HCT116 (cell line): ENCODE measurements at regions not wholly inside any gene's neighbourhood (a gene's known extent, or its start where the extent isn't known, plus 50 kb on each side); places are given as distances from the start of the nearest gene placed in this dataset.

Experiments
- ATAC-seq: fragments of 200-7000 bp; cut with Tn5 transposase; 2 replicates; pipeline ENCODE4 v1.9.1; 2020; ENCODE audit warnings: mild to moderate bottlenecking, moderate library complexity
- BruUV-seq: library from RNA; stranded (reverse); fragments of 400-500 nt; replicated peaks from 2 replicates; lab custom pipeline; 2021; lab: Mats Ljungman, UMichigan
- CTCF ChIA-PET: fragments of 300-600 bp; sonication (Branson Sonifier 250); formaldehyde crosslinking; loops from one replicate; lab custom pipeline; 2021; ENCODE audit warnings: antibody characterized with exemption; lab: Charles Lee
- POLR2A ChIA-PET: fragments of 300-600, 350-600 bp; sonication (Branson Sonifier 250); formaldehyde crosslinking; loops from one replicate; lab custom pipeline; 2021; ENCODE audit warnings: antibody characterized with exemption; lab: Charles Lee
- RAD21 ChIA-PET, 2 experiments: fragments of 300-600 bp; sonication (Branson Sonifier 250); formaldehyde crosslinking; loops; one replicate each; lab custom pipeline; 2023; ENCODE audit warnings: low total read pairs in 2 of 2; ENCODE audit not compliant: uncharacterized antibody in 2 of 2, unreplicated experiment in 2 of 2, low non-redundant PET in 1 of 2; lab: Charles Lee
- DNase-seq: peaks from one replicate; pipeline ENCODE4 v3.0.0-alpha.2; 2010; ENCODE audit warnings: low read depth, low spot score
- H2AFZ ChIP-seq: fragments of 200-600 bp; shearing (Covaris generic), sonication (generic); 2 replicates; pipeline ENCODE4 v1.6.1; 2017; ENCODE audit warnings: low read depth, mixed run types, mixed read lengths, antibody characterized with exemption, low read length; ENCODE audit not compliant: poor library complexity, severe bottlenecking
- H3K27ac ChIP-seq: 2 replicates; pipeline ENCODE4 v1.5.1; 2012; ENCODE audit warnings: low read depth, low read length
- H3K27me3 ChIP-seq: fragments of 200-600 bp; sonication (generic); 2 replicates; pipeline ENCODE4 v1.6.1; 2016; ENCODE audit warnings: mixed run types, low read length, mixed read lengths; ENCODE audit not compliant: insufficient read depth
- H3K36me3 ChIP-seq, 2 experiments: fragments of 200-500 bp in 1 of 2; fragments of 200-600 bp in 1 of 2; sonication (Bioruptor generic) in 1 of 2; sonication (generic) in 1 of 2; 2 replicates each; pipeline versions ENCODE4 v1.5.1 to v1.6.1; 2014 to 2016; ENCODE audit warnings: low read length in 2 of 2, inconsistent platforms in 1 of 2, mixed read lengths in 1 of 2, mixed run types in 1 of 2; ENCODE audit not compliant: insufficient read depth in 2 of 2, control insufficient read depth in 1 of 2
- H3K4me1 ChIP-seq, 2 experiments: fragments of 200-600 bp in 1 of 2; sonication (generic) in 1 of 2; 2 replicates each; pipeline versions ENCODE4 v1.5.1 to v1.6.1; 2012 to 2017; ENCODE audit warnings: low read length in 2 of 2, inconsistent platforms in 1 of 2, mild to moderate bottlenecking in 1 of 2, mixed read lengths in 1 of 2, mixed run types in 1 of 2, moderate library complexity in 1 of 2; ENCODE audit not compliant: insufficient read depth in 2 of 2, control insufficient read depth in 1 of 2
- H3K4me2 ChIP-seq: fragments of 200-600 bp; sonication (generic); 2 replicates; pipeline ENCODE4 v1.6.1; 2017; ENCODE audit warnings: mixed run types, low read length, mixed read lengths
- H3K4me3 ChIP-seq, 2 experiments: fragments of 200-600 bp in 1 of 2; sonication (generic) in 1 of 2; replicated peaks in 1 of 2; 2 replicates each; pipeline ENCODE4 v1.5.1; 2011 to 2016; ENCODE audit warnings: low read length in 2 of 2, control low read depth in 1 of 2, low read depth in 1 of 2, mild to moderate bottlenecking in 1 of 2, mixed read lengths in 1 of 2, mixed run types in 1 of 2
- H3K79me2 ChIP-seq: fragments of 200-600 bp; sonication (generic); 2 replicates; pipeline ENCODE4 v1.6.1; 2017; ENCODE audit warnings: mild to moderate bottlenecking, mixed run types, low read length, moderate library complexity, mixed read lengths; ENCODE audit not compliant: insufficient read depth
- H3K9ac ChIP-seq: fragments of 200-600 bp; sonication (generic); 2 replicates; pipeline ENCODE4 v1.6.1; 2016; ENCODE audit warnings: low read length, mixed read lengths
- H3K9me2 ChIP-seq: fragments of 200-600 bp; sonication (generic), shearing (Covaris generic); 2 replicates; pipeline ENCODE4 v1.6.1; 2017; ENCODE audit warnings: mixed run types, mild to moderate bottlenecking, moderate library complexity; ENCODE audit not compliant: insufficient read depth
- H3K9me3 ChIP-seq, 2 experiments: fragments of 200-500 bp in 1 of 2; fragments of 200-600 bp in 1 of 2; sonication (Bioruptor generic) in 1 of 2; sonication (generic) in 1 of 2; 2 replicates each; pipeline ENCODE4 v1.6.1; 2014 to 2017; ENCODE audit warnings: low read length in 2 of 2, mixed read lengths in 2 of 2, inconsistent platforms in 1 of 2, low read depth in 1 of 2, mild to moderate bottlenecking in 1 of 2, mixed run types in 1 of 2, moderate library complexity in 1 of 2; ENCODE audit not compliant: control insufficient read depth in 1 of 2, insufficient read depth in 1 of 2
- H4K20me1 ChIP-seq: fragments of 200-600 bp; sonication (generic), shearing (Covaris generic); 2 replicates; pipeline ENCODE4 v1.6.1; 2017; ENCODE audit warnings: mixed run types, mild to moderate bottlenecking, moderate library complexity; ENCODE audit not compliant: insufficient read depth
- CBX3 ChIP-seq: IDR thresholded peaks from 2 replicates; pipeline ENCODE4 v1.6.1; 2012; ENCODE audit warnings: low read depth
- CTCF ChIP-seq, 3 experiments: fragments of 200-600 bp in 1 of 3; sonication (generic) in 1 of 3; IDR thresholded peaks in 2 of 3; conservative IDR thresholded peaks in 1 of 3; 2 replicates each; pipeline ENCODE4 v1.5.1; 2012 to 2017; ENCODE audit warnings: low read depth in 2 of 3, low read length in 2 of 3, antibody characterized with exemption in 1 of 3, borderline replicate concordance in 1 of 3, control low read depth in 1 of 3, mild to moderate bottlenecking in 1 of 3, mixed read lengths in 1 of 3, mixed run types in 1 of 3, moderate library complexity in 1 of 3; ENCODE audit not compliant: insufficient read depth in 1 of 3
- EGR1 ChIP-seq: IDR thresholded peaks from 2 replicates; pipeline ENCODE4 v1.6.1; 2012; ENCODE audit warnings: low read depth
- ELF1 ChIP-seq: IDR thresholded peaks from 2 replicates; pipeline ENCODE4 v1.6.1; 2012; ENCODE audit warnings: low read depth, borderline replicate concordance
- EZH2 ChIP-seq: fragments of 200-600 bp; sonication (generic); IDR thresholded peaks from 2 replicates; pipeline ENCODE4 v1.6.1; 2017; ENCODE audit warnings: antibody characterized with exemption, mixed run types
- JUND ChIP-seq: IDR thresholded peaks from 2 replicates; pipeline ENCODE4 v1.6.1; 2012
- SP1 ChIP-seq: IDR thresholded peaks from 2 replicates; pipeline ENCODE4 v1.6.1; 2012; ENCODE audit warnings: low read depth
- SRF ChIP-seq: IDR thresholded peaks from 2 replicates; pipeline ENCODE4 v1.6.1; 2012; ENCODE audit warnings: low read depth
- TCF7L2 ChIP-seq: IDR thresholded peaks from 2 replicates; pipeline ENCODE4 v1.7.0; 2011; ENCODE audit warnings: borderline replicate concordance, inconsistent platforms; ENCODE audit not compliant: insufficient read depth, insufficient read length; ENCODE audit errors: extremely low read depth
- ZBTB33 ChIP-seq: IDR thresholded peaks from 2 replicates; pipeline ENCODE4 v1.6.1; 2011; ENCODE audit warnings: mild to moderate bottlenecking, low read length, moderate library complexity; ENCODE audit not compliant: insufficient replicate concordance; ENCODE audit errors: extremely low read depth
- intact Hi-C: fragments of 100-400 bp; cut with micrococcal nuclease; formaldehyde crosslinking; loops from 2 replicates; pipeline ENCODE4 v1.10.0; 2022

- TF ChIP-seq EGR1: no peak
- TF ChIP-seq CTCF (IDR thresholded peaks at IDR 0.05 in 2 of 3, conservative IDR thresholded peaks at IDR 0.05 in 1 of 3; ENCODE audit: borderline replicate concordance in 1 of 3, insufficient read depth in 1 of 3, low read depth in 2 of 3, low read length in 2 of 3): no peak
- TF ChIP-seq EZH2: no peak
- TF ChIP-seq JUND: no peak
- TF ChIP-seq TCF7L2: no peak
- no peak for TF ChIP-seq SP1
- no peak for TF ChIP-seq ZBTB33
- TF ChIP-seq SRF: no peak
- TF ChIP-seq ELF1: no peak
- TF ChIP-seq CBX3: no peak
- ChIA-PET CTCF (no interaction called here), RAD21 (no interaction called here), POLR2A (no interaction called here)
- Histone ChIP-seq H3K27ac (no peak overlapping the region), H3K79me2 (no peaks in the 10 kb centered on the region), H4K20me1 (no peaks in the 10 kb centered on the region), H3K4me2 (no peak overlapping the region), H3K4me1 (no peaks in the 10 kb centered on the region), H3K27me3 (no peaks in the 10 kb centered on the region), H3K4me3 (no peak overlapping the region), H2AFZ (no peak overlapping the region), H3K9me3 (peaks cover 6 to 27% of the 10 kb centered on the region in 2 experiments; a peak in 2 of 4 replicates), H3K36me3 (no peaks in the 10 kb centered on the region), H3K9ac (no peak overlapping the region), H3K9me2 (no peaks in the 10 kb centered on the region)
- BruUV-seq: no TSS peak
- no peak for ATAC-seq
- no peak for DNase-seq
- intact Hi-C loops: no loop called here
Measured at GRCh38 chr16:64408699-64409098, 713.2 kb downstream of the CDH11 start.
